ENCODE measurements at regions not wholly inside any gene's neighbourhood (a gene's known extent, or its start where the extent isn't known, plus 50 kb on each side); places are given as distances from the start of the nearest gene placed in this dataset.
A peak's percentile ranks its signal among the peaks of the same experiment; 100 is the strongest.

DNA sequence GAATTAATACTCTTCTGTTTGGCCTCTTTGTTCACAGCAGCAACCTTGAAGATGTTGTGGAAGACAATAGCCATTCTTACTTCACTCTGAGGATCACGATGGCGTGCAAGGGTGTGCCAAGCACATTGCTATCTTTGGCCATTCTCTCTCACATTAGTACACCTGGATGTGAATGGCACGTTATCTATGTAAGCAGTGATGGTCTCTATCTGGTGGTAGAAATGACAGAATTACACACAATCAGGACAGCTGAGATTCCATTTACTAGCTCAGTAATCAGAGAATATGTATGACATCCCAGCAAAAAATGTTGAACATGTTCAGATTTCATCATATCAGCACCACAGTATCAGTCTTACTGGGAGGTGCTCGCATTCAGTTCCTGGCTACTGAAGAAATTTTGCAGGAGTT lies 116.2 kb downstream of the LCA5 start:
- Histone ChIP-seq H4K20me1 (ENCODE audit: insufficient read depth) (no peaks in the 10 kb centered on the region), H3K9me2 (ENCODE audit: insufficient read depth) (no peaks in the 10 kb centered on the region), H3K36me3 (ENCODE audit: control insufficient read depth in 1 of 2, insufficient read depth in 2 of 2, low read length in 2 of 2) (no peaks in the 10 kb centered on the region), H3K9ac (ENCODE audit: low read length) (no peak overlapping the region), H3K4me3 (replicated peaks in 1 of 2; ENCODE audit: low read depth in 1 of 2, low read length in 2 of 2) (no peak overlapping the region), H3K27me3 (ENCODE audit: insufficient read depth, low read length) (no peaks in the 10 kb centered on the region), H2AFZ (ENCODE audit: low read depth, low read length, poor library complexity, severe bottlenecking) (no peak overlapping the region), H3K4me1 (ENCODE audit: control insufficient read depth in 1 of 2, insufficient read depth in 2 of 2, low read length in 2 of 2) (no peaks in the 10 kb centered on the region), H3K79me2 (ENCODE audit: insufficient read depth, low read length) (no peaks in the 10 kb centered on the region), H3K9me3 (ENCODE audit: control insufficient read depth in 1 of 2, insufficient read depth in 1 of 2, low read depth in 1 of 2, low read length in 2 of 2) (no peaks in the 10 kb centered on the region), H3K27ac (ENCODE audit: low read depth, low read length) (no peak overlapping the region), H3K4me2 (ENCODE audit: low read length) (no peak overlapping the region)
- ChIA-PET POLR2A (no interaction called here), CTCF (interaction anchor here (1.4 kb wide), 1 partner anchor 10 kb away, joined by 5 read pairs; no protein-coding TSS in a partner anchor), RAD21 (ENCODE audit: low non-redundant PET in 1 of 2, low total read pairs in 2 of 2, uncharacterized antibody in 2 of 2, unreplicated experiment in 2 of 2) (no interaction called here)
- BruUV-seq (replicated peaks): no TSS peak
- ATAC-seq (no peak), DNase-seq (ENCODE audit: low read depth, low spot score) (no peak)
- intact Hi-C loops (cut with micrococcal nuclease): no loop called here
- TF ChIP-seq POLR2A (IDR thresholded peaks at IDR 0.05; ENCODE audit: borderline replicate concordance, extremely low read depth, insufficient read depth, insufficient read length) (no peak), TCF7L2 (IDR thresholded peaks at IDR 0.05; ENCODE audit: borderline replicate concordance, extremely low read depth, insufficient read depth, insufficient read length) (no peak), CBX3 (IDR thresholded peaks at IDR 0.05; ENCODE audit: low read depth) (no peak), YY1 (IDR thresholded peaks at IDR 0.05; ENCODE audit: extremely low read depth, insufficient replicate concordance, low read depth, low read length) (no peak), ZNF274 (IDR thresholded peaks at IDR 0.05; ENCODE audit: low read depth, low read length) (no peak)

DNA sequence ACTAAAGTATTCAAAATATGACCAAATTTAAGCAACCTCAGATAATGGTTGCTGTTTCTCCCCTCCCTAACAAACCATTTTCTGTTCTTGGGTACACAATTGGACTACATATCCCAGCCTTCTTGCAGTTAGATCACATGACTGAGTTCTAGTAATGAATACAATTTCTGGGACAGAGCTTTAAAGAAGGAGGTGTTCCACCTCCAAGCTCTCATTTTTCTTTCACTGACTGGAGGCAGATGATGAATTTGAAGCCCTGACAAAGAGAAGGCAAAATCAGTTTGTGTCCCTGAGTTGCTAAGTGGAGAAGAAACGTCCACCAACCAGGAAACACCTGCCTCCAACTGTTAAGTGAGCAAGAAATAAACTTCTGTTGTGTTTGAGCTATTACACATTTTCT lies 117.2 kb downstream of the LCA5 start:
- BruUV-seq (replicated peaks): no TSS peak
- no peaks in the 10 kb centered on the region for H3K27me3 ChIP-seq (ENCODE audit: insufficient read depth, low read length)
- H3K4me2 ChIP-seq (ENCODE audit: low read length): no peak overlapping the region
- ChIA-PET POLR2A (no interaction called here), CTCF (interaction anchor here (1.4 kb wide), 1 partner anchor 11 kb away, joined by 5 read pairs; no protein-coding TSS in a partner anchor), RAD21 (ENCODE audit: low non-redundant PET in 1 of 2, low total read pairs in 2 of 2, uncharacterized antibody in 2 of 2, unreplicated experiment in 2 of 2) (no interaction called here)
- DNase-seq (ENCODE audit: low read depth, low spot score) (no peak), ATAC-seq (no peak)
- TF ChIP-seq SRF (IDR thresholded peaks at IDR 0.05; ENCODE audit: low read depth) (no peak), ZFX (IDR thresholded peaks at IDR 0.05) (no peak), TCF7L2 (IDR thresholded peaks at IDR 0.05; ENCODE audit: borderline replicate concordance, extremely low read depth, insufficient read depth, insufficient read length) (no peak), CTCF (IDR thresholded peaks at IDR 0.05 in 2 of 3, conservative IDR thresholded peaks at IDR 0.05 in 1 of 3; ENCODE audit: borderline replicate concordance in 1 of 3, insufficient read depth in 1 of 3, low read depth in 2 of 3, low read length in 2 of 3) (no peak), CEBPB (IDR thresholded peaks at IDR 0.05; ENCODE audit: low read depth) (no peak), POLR2A (IDR thresholded peaks at IDR 0.05; ENCODE audit: borderline replicate concordance, extremely low read depth, insufficient read depth, insufficient read length) (no peak), POLR2AphosphoS5 (IDR thresholded peaks at IDR 0.05; ENCODE audit: low read depth, low read length) (no peak), YY1 (IDR thresholded peaks at IDR 0.05; ENCODE audit: extremely low read depth, insufficient replicate concordance, low read depth, low read length) (no peak), JUND (IDR thresholded peaks at IDR 0.05) (no peak), EZH2phosphoT487 (IDR thresholded peaks at IDR 0.05; ENCODE audit: borderline replicate concordance) (no peak), ZNF274 (IDR thresholded peaks at IDR 0.05; ENCODE audit: low read depth, low read length) (no peak)
- TF ChIP-seq, protein P1, sequence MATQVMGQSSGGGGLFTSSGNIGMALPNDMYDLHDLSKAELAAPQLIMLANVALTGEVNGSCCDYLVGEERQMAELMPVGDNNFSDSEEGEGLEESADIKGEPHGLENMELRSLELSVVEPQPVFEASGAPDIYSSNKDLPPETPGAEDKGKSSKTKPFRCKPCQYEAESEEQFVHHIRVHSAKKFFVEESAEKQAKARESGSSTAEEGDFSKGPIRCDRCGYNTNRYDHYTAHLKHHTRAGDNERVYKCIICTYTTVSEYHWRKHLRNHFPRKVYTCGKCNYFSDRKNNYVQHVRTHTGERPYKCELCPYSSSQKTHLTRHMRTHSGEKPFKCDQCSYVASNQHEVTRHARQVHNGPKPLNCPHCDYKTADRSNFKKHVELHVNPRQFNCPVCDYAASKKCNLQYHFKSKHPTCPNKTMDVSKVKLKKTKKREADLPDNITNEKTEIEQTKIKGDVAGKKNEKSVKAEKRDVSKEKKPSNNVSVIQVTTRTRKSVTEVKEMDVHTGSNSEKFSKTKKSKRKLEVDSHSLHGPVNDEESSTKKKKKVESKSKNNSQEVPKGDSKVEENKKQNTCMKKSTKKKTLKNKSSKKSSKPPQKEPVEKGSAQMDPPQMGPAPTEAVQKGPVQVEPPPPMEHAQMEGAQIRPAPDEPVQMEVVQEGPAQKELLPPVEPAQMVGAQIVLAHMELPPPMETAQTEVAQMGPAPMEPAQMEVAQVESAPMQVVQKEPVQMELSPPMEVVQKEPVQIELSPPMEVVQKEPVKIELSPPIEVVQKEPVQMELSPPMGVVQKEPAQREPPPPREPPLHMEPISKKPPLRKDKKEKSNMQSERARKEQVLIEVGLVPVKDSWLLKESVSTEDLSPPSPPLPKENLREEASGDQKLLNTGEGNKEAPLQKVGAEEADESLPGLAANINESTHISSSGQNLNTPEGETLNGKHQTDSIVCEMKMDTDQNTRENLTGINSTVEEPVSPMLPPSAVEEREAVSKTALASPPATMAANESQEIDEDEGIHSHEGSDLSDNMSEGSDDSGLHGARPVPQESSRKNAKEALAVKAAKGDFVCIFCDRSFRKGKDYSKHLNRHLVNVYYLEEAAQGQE (IDR thresholded peaks at IDR 0.05; ENCODE audit: low read depth): no peak
- intact Hi-C loops (cut with micrococcal nuclease): no loop called here
- H3K9ac ChIP-seq (ENCODE audit: low read length): no peak overlapping the region
- no peak overlapping the region for H3K27ac ChIP-seq (ENCODE audit: low read depth, low read length)
- H2AFZ ChIP-seq (ENCODE audit: low read depth, low read length, poor library complexity, severe bottlenecking): peak overlapping the region; percentile 57
- no peaks in the 10 kb centered on the region for H3K9me3 ChIP-seq (ENCODE audit: control insufficient read depth in 1 of 2, insufficient read depth in 1 of 2, low read depth in 1 of 2, low read length in 2 of 2)
- H4K20me1 ChIP-seq (ENCODE audit: insufficient read depth): no peaks in the 10 kb centered on the region
- H3K9me2 ChIP-seq (ENCODE audit: insufficient read depth): no peaks in the 10 kb centered on the region
- H3K4me3 ChIP-seq (replicated peaks in 1 of 2; ENCODE audit: low read depth in 1 of 2, low read length in 2 of 2): no peak overlapping the region
- H3K79me2 ChIP-seq (ENCODE audit: insufficient read depth, low read length): no peaks in the 10 kb centered on the region
- no peaks in the 10 kb centered on the region for H3K4me1 ChIP-seq (ENCODE audit: control insufficient read depth in 1 of 2, insufficient read depth in 2 of 2, low read length in 2 of 2)
- no peaks in the 10 kb centered on the region for H3K36me3 ChIP-seq (ENCODE audit: control insufficient read depth in 1 of 2, insufficient read depth in 2 of 2, low read length in 2 of 2)
